NCI-H128 (cell line): ENCODE measurements at regions not wholly inside any gene's neighbourhood (a gene's known extent, or its start where the extent isn't known, plus 50 kb on each side); places are given as distances from the start of the nearest gene placed in this dataset.
"Not testable (repeated sequence)": the region's sequence is repeated elsewhere in the genome, so short reads cannot be mapped to it uniquely, and the experiment has no call there.

Source experiments
- DNase-seq: peaks from one replicate; lab custom pipeline; 2025; ENCODE audit not compliant: unreplicated experiment; lab: John Stamatoyannopoulos, UW

DNA sequence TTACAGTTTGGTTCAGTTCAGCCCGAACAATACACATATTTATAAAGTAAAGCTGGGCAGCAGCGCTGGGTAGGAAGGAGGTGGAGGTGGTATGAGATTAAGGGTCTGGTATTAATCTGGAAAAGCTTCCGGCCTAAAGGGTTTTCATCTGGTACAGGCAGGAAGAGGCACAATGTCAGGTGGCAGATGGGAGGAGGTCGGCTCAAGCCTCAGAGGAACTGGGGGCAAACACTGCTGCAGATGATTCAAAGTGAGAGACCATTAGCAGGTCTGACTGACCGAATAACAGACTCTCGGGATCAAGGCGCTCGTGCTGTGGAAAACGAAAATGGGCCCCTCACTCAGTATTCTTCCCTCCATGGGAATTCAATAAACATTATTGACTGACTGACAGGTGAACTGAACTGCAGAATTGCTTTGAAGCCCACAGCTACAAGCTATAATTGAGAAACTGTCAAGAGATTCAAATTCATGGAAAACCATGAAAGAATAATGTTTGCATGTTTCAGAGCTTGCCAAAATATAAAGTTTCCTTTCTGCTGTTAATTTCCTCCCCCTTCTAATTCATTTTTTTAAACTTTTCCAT is 75.3 kb downstream of the TMEM167A start:
- no peak for DNase-seq

DNA sequence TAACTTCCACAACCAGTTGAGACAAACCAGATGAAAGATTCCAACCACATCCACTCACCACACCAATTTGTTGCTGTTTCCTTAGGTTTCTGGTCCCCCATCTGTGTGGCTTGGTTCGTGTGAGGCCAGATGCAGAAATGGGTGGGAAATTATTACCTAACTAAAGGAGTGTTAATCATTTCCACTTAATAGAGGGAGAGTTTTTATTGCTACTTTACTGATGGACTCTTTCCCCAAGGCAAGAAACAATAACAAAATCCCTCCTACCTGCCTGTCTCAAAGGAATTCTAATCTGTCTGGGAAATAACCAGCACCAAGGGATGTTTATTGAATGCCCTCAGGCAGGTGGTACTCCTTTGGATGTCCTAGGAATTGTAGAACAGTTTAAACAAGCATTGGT is 76.3 kb downstream of the TMEM167A start:
- DNase-seq: no peak

DNA sequence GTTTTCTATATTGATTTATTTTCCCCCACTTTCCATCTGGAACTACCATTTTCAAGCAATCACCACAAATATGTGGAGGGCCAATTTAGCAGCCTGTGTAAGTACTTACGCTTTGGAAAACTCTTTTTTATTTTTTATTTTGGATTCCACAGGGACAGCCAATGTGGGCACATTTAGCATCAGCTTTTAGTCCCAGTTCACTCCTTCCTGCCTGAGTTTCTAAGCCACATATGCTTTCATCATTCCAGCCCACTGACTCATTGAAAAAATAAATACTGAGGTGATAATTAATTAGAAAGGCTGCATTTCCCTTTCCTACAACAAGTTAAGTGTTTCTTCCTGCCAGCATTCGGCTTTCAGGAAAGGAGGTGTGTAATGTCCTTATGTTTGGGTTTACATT is 76.8 kb downstream of the TMEM167A start:
- no peak for DNase-seq

DNA sequence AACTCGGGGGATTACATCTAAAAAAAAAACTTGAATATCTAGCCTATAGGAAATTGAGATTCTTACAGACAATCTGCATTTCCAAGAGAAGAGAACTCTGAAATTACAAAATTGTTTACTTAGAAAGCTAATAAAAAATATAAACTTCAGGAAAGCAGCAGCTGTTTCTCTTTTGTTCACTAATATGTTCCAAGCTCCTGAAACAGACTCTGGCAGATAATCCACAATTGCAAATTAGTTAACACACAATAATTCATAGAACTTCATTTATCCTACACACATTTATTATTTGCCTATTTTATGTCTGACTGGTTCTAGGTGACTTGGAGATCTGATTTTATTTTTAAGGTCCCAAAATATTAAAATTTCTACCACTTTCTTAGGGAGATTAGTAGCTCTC is 83.8 kb downstream of the TMEM167A start:
- no peak for DNase-seq

DNA sequence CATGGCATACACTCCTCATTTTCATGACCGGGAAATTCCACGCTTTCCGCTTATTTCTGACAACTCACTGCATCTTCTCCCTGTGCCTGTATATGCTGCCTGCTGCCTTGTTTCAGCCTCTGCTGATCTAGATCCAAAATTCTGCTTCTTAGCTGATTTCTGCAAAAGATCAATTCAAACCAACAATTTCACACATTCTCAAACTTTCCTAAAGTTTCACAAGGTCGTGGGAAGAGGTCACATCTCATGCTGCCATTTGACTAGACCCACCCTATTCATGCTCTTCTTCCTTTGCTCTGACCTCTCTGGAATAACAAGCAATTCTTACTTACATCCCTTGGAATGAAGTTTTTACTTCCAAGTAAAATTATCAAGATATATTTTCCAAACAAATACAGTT is 84.5 kb downstream of the TMEM167A start:
- no peak for DNase-seq

DNA sequence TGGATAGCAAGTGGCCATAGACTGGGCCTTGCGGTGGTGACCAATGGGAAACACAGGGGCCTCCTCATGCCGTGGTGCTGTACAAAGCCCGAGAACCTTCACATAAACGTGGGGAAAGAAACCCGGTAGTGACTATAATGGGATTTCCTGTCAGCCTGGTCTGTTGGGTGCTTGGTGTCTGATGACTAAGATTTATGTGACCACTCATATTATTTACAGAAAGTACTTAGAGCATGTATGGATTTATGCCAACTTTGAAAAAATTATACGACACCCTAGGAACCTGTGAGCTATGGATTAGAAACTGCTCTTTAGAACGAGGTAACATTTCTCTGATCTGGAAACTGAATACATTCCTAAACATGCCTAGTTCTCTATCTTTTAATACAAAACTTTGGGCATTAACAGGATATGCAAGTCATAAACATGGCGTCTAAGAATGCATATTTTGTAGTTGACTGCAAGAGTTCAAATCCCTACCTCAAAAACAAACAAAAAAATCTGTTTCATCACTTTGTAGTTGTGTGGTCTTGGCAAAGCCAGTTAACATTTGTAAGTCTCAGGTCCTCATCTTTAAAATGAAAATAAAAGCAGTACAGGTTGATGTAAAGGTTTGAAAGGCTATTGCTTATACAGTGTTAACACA is 85.4 kb downstream of the TMEM167A start:
- no peak for DNase-seq

DNA sequence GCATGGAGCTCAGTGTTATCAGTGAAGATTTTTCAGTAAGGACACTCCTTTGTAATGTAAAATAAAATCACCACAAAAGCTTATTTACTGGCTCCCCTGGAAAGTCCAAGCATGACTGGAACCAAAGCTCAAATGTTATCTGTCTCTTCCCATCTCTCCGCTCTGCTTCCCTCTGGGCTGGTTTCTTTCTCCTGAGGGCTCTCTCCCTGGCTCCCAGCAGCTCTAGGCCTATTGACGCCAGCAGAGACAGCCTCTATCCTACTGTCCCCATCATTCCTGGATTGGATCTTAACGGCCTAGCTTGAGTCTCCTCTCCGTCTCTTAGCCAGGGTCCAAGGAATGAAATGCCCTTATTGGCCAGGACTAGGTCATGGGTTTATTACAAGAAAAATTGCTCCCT is 86.1 kb downstream of the TMEM167A start:
- no peak for DNase-seq

DNA sequence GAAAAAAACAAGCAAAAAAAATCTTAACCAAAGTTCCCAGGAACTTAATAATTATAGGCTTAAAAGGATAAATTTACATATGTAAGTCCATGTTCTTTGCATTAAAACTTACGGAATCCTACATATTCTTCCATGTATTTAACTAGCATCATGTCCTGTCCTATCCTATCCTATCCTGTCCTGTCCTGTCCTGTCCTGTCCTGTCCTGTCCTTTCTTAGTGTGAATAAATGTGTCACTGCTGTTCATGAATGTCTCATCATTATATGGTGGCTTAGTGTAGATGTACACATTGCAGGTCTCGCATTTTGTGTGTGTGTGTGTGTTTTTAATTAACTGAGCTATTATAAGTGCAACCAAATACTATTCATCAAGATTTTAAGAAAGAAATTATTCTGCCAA is 90.0 kb downstream of the TMEM167A start:
- no peak for DNase-seq

DNA sequence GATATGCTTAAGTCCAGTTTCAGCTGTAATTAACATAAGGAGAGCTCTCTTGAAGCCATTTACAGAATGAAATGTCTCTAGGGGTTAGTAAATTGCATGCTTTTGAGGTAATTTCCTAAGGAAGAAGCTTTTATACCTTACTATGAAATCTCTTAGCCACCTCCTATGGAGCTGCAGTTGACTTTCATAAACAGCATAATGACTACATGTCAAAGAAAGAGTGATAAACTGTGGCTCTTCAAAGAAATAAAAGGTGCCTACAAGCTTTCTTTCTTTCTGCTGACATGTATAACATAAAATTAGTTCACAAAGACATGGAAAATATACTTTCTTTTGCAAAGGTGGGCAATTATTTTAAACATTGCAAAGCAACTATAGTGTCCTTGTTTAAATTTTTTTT is 90.8 kb downstream of the TMEM167A start:
- no peak for DNase-seq

DNA sequence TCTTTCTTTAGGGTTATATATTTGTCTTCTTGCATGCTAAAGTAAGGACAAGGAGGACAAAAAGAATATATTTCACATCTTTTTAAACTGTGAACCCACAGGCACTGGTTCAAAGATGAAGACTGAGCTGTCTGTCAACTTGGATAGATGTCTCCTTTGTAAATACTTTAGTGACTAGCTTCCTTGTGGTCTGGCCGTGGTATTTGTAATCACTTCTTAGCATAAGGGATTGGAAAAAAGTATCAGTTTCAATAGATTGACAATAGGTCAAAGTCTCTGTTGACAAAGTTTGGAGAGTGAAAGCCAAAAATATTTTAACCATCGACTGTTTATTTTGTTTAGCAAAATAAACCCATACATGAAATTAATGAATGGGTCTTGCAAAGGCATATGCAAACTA is 91.4 kb downstream of the TMEM167A start:
- DNase-seq: no peak

DNA sequence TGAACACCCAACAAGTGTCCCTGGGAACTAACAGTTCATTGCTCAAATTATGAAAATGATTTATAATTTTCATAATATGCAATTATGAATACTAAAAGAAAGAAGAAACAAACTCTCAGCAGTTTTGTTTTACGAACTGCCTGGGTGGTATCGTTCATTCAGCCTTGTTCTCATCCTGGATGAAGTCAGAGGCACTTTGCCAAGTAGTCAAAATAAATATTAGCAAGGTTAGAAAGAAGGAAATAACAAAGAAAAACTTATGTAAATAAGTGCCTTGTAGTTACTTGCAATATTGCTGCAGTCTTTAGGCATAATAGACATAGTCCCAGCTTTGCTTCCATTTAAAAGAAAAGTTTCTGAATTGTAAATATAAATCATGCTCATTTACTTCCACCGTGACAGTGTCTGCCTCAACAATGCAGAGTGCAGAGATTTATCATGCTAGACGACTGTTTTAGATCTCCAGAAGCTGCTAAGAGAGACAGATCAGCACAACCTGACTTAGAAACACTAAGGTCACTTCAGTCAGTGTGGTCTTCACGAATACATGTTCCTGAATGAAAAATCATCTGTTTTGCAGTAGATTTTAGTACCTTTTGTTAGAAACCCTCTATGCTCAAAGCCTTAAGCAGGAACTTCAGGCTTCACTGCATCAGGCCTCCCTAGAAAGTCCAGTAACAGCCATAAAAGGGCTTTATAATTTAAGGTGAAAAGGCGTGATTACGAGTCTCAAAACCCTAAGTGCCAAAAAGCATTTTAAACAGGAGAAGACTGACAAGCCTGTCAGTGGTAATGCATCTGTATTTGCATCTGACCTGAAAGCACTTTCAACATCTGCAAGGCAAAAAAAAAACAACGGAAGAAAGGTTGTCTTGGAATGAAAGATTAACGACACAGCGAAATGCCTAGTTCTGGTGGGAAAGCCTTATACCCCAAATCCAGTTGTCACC is 92.1 kb downstream of the TMEM167A start:
- no peak for DNase-seq

DNA sequence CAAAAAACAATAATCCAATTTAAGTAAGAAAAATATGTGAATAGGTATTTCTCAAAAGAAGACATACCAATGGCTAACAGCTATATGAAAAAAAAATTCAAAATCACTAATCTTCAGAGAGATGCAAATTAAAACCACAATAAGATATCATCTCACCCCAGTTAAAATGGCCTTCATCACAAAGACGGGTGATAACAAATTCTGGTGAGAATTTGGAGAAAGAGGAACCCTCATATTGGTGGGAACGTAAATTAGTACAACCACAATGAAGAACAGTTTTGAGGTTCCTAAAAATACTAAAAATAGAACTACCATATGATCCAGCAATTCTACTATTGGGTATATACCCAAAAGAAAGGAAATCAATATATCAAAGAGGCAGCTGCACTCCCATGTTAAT is 94.3 kb downstream of the TMEM167A start:
- DNase-seq: no peak

DNA sequence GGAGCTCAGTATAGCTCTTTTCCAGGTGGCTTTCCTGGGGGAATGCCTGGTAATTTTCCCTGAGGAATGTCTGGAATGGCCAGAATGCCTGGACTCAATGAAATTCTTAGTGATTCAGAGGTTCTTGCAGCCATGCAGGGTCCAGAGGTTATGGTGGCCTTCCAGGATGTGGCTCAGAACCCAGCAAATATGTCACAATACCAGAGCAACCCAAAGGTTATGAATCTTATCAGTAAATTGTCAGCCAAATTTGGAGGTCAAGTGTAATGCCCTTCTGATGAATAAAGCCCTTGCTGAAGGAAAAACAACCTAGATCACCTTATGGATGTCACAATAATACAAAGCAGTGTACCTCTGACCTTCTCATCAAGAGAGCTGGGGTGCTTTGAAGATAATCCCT is 100.3 kb downstream of the TMEM167A start:
- not testable (repeated sequence) for DNase-seq

DNA sequence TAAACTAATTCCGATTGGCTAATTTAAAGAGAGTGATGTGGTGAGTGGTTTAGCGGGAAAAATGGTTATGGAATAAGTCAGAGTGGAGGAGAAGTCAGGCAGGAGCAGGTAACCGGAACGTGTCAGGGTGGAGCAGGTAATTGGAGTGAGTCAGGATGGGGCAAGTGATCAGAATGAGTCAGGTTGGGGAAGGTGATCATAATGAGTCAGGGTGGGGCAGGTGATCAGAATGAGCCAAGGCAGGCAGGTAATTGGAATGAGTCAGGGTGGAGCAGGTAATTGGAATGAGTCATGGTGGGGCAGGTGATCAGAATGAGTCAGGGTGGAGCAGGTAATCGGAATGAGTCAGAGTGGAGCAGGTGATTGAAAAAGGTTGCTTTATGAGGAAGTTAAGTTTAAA is 101.4 kb downstream of the TMEM167A start:
- no peak for DNase-seq

DNA sequence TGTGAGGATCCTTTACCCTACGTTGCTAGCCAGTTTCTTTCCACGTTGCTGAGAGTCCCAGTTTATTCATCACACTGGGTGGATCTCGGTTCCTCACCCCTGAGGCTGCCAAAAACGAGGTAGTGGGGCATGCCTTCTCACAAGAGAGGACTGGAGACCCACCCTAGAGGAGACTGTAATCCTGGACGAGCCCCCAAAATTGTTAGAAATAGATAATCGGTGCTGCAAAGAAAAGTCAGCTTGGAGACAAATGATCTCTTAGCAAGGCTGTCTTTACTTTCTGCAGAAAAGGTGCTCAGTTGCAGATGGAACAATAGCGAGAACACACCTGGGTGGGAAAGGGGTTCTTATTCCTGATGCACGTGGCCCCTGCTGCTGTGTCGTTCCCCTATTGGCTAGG is 101.8 kb downstream of the TMEM167A start:
- DNase-seq: no peak

DNA sequence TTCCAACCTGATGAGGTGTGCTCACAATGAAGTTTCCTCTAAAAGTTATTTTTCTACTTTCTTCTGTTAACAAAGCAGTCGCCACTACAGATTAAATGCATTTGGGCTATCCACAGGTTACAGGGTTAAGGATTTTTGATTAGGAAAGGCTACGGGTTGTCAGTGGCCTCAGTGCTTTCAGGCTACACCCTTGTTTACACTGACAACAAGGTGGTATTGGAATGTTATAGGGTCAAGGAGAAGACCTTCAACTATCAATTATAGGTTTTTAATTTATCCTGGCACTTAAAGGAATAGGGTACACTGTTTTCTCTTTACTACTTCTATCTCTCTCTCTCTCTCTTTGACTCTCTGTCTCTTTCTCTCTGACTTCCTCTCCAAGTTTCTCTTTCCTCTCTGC is 102.8 kb downstream of the TMEM167A start:
- not testable (repeated sequence) for DNase-seq

DNA sequence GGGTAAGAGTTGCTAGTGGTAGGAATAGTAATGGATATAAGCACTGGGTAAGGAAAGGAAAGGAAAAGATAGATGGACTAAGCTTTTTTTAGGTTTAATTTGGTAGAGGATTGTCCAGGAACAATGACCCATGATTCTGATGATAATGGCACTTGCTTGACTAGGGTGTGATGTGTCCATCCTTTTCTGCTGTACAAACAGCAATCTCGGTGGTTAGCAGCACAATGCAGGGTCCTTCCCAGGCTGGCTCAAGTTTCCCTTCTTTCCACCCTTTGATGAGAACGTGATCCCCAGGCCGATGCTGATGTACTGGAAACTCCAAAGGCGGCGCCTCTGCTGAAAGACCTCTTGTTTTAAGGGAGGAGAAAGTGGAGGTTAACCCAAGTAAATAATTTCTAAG is 105.3 kb downstream of the TMEM167A start:
- DNase-seq: no peak

DNA sequence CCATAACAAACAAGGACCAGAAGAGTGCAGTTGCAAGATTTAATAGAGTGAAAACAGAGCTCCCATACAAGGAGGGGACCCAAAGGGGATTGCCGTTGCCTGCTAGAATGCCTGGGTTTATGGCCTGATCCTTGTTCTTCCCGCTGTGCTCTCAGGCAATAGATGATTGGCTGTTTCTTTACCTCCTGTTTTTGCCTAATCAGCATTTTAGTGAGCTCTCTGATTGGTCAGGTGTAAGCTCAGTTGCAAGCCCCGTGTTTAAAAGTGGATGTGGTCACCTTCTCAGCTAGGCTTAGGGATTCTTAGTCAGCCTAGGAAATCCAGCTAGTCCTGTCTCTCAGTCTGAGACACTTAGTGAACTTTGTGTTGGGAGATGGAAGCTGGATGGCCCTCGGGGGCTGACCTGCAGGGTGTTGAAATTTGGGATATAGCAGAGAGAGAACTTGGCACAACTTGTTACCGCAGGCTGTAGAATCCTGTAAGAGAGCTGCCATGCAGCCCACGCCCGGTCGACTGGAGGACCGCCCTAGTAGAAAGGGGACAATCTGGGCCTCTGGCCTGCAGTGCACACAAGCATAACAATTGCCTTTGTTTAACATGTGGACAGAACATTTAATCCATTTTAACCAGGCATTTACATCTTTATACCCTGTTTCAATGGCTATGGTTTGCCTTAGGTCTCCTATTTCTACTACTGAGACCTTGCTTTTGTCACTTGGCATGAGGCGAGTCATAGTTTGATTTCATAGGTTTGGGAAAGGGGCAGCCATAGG is 106.0 kb downstream of the TMEM167A start:
- not testable (repeated sequence) for DNase-seq

DNA sequence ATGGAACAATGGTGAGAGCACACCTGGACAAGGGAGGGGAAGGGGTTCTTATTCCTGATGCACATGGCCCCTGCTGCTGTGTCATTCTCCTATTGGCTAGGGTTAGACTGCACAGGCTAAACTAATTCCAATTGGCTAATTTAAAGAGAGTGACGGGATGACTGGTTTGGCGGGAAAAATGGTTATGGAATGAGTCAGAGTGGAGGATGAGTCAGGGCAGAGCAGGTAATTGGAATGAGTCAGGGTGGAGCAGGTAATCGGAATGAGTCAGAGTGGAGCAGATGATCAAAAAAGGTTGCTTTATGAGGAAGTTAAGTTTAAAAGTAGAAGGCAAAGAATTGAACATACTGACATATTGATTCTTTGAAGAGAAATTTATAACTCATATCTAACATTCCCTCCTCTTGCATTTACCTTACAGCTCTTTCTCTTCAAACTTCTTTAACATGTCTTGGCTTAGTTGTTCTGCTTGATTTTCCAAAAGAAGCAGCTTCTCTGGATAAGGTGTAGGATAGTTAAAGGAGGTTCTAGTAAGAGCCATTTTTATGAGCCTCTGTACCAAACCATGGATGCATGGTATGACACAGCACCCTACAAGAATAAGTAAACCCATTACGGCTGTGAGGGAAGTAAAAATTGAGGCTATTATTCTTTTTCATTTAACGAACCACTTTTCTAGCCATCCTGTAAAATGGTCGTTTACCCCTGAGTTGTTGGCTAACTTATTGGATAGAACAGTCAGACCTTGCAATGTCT is 107.8 kb downstream of the TMEM167A start:
- not testable (repeated sequence) for DNase-seq

DNA sequence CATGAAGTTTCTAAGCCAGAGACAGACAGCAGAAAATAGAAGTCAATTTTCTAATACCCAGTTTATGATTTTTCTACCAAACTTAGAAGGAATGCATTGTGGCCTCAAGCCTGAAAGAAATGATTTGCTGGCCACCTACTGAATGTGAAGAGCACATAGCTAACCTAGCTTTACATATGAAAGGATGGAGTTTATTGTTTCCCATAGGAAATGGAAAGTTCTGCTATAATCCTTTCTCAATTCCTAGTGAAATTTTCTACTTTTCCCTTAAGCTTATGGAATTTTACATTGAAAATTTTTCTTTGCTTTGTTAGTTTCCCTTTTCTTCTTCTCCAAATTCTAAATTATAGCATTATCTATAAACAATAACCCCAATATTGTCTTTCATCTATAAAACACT is 110.1 kb downstream of the TMEM167A start:
- DNase-seq: no peak

DNA sequence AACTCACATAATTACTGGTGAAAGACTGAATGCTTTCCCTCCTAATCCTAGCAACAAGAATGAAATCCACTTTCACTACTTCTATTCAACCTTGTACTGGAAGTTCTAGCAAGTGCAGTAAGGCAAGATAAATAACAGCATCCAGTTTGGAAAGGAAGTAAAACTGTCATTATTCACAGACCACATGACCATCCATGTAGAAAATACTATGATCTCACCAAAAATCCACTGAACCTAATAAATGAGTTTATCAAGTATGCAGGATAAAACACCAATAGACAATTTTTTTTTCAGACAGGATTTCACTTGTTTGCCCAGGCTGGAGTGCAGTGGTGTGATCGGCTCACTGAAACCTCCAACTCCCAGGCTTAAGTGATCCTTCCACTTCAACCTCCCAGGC is 117.7 kb downstream of the TMEM167A start:
- no peak for DNase-seq
